ENCODE measurements at regions not wholly inside any gene's neighbourhood (a gene's known extent, or its start where the extent isn't known, plus 50 kb on each side); places are given as distances from the start of the nearest gene placed in this dataset.

GRCh38 chr9:88678431-88678830, 143.5 kb downstream of the NXNL2 start:
- H3K4me1 Mint-ChIP-seq (ENCODE audit: low read depth, unreplicated experiment): no peaks in the 10 kb centered on the region
- Histone ChIP-seq H3K9me3 (no peaks in the 10 kb centered on the region), H3K36me3 (ENCODE audit: control insufficient read depth, insufficient read depth, low read length) (no peaks in the 10 kb centered on the region), H3K27me3 (replicated peaks; ENCODE audit: control insufficient read depth, insufficient read depth, low read length) (no peaks in the 10 kb centered on the region), H3K4me3 (ENCODE audit: low read depth, low read length) (no peak overlapping the region), H3K4me1 (peaks cover 7% of the 10 kb centered on the region; the same call in 1 of the 2 replicates)
- ChIA-PET CTCF (no interaction called here), POLR2A (no interaction called here)
- H3K36me3 Mint-ChIP-seq (ENCODE audit: insufficient read depth, unreplicated experiment): no peaks in the 10 kb centered on the region
- no peaks in the 10 kb centered on the region for H3K27me3 Mint-ChIP-seq (ENCODE audit: insufficient read depth, unreplicated experiment)
- no peak for DNase-seq
- TF ChIP-seq CTCF (IDR thresholded peaks at IDR 0.05; ENCODE audit: insufficient read depth in 1 of 2, low read depth in 1 of 2, low read length in 1 of 2, severe bottlenecking in 1 of 2, unreplicated experiment in 1 of 2): no peak
- intact Hi-C loops (cut with micrococcal nuclease; ENCODE audit: unreplicated experiment): no loop called here
- no peak overlapping the region for H3K4me3 Mint-ChIP-seq (ENCODE audit: unreplicated experiment)
- no peaks in the 10 kb centered on the region for H3K9me3 Mint-ChIP-seq (ENCODE audit: unreplicated experiment)
- BruUV-seq (replicated peaks): no TSS peak
- H3K27ac Mint-ChIP-seq (ENCODE audit: unreplicated experiment): no peak overlapping the region

GRCh38 chr9:88680041-88680440, 145.1 kb downstream of the NXNL2 start:
- no peak overlapping the region for H3K4me3 ChIP-seq (ENCODE audit: low read depth, low read length)
- intact Hi-C loops (cut with micrococcal nuclease; ENCODE audit: unreplicated experiment): no loop called here
- H3K36me3 Mint-ChIP-seq (ENCODE audit: insufficient read depth, unreplicated experiment): no peaks in the 10 kb centered on the region
- POLR2A ChIA-PET: no interaction called here
- H3K4me1 Mint-ChIP-seq (ENCODE audit: low read depth, unreplicated experiment): no peaks in the 10 kb centered on the region
- peaks cover 7% of the 10 kb centered on the region; the same call in 1 of the 2 replicates for H3K4me1 ChIP-seq
- no peak overlapping the region for H3K27ac Mint-ChIP-seq (ENCODE audit: unreplicated experiment)
- no TSS peak for BruUV-seq (replicated peaks)
- CTCF ChIA-PET: no interaction called here
- H3K9me3 Mint-ChIP-seq (ENCODE audit: unreplicated experiment): no peaks in the 10 kb centered on the region
- H3K4me3 Mint-ChIP-seq (ENCODE audit: unreplicated experiment): no peak overlapping the region
- no peaks in the 10 kb centered on the region for H3K27me3 ChIP-seq (replicated peaks; ENCODE audit: control insufficient read depth, insufficient read depth, low read length)
- no peaks in the 10 kb centered on the region for H3K9me3 ChIP-seq
- no peaks in the 10 kb centered on the region for H3K36me3 ChIP-seq (ENCODE audit: control insufficient read depth, insufficient read depth, low read length)
- H3K27me3 Mint-ChIP-seq (ENCODE audit: insufficient read depth, unreplicated experiment): no peaks in the 10 kb centered on the region
- TF ChIP-seq CTCF (IDR thresholded peaks at IDR 0.05; ENCODE audit: insufficient read depth in 1 of 2, low read depth in 1 of 2, low read length in 1 of 2, severe bottlenecking in 1 of 2, unreplicated experiment in 1 of 2): no peak
- DNase-seq: no peak

GRCh38 chr9:88680505-88681160, 145.7 kb downstream of the NXNL2 start:
- no peak for DNase-seq
- H3K27ac Mint-ChIP-seq (ENCODE audit: unreplicated experiment): no peak overlapping the region
- no TSS peak for BruUV-seq (replicated peaks)
- ChIA-PET POLR2A (no interaction called here), CTCF (no interaction called here)
- peaks cover 7% of the 10 kb centered on the region; the same call in 1 of the 2 replicates for H3K4me1 ChIP-seq
- no peaks in the 10 kb centered on the region for H3K4me1 Mint-ChIP-seq (ENCODE audit: low read depth, unreplicated experiment)
- no peaks in the 10 kb centered on the region for H3K9me3 ChIP-seq
- no peak overlapping the region for H3K4me3 Mint-ChIP-seq (ENCODE audit: unreplicated experiment)
- TF ChIP-seq CTCF (IDR thresholded peaks at IDR 0.05; ENCODE audit: insufficient read depth in 1 of 2, low read depth in 1 of 2, low read length in 1 of 2, severe bottlenecking in 1 of 2, unreplicated experiment in 1 of 2): no peak
- H3K4me3 ChIP-seq (ENCODE audit: low read depth, low read length): no peak overlapping the region
- H3K27me3 Mint-ChIP-seq (ENCODE audit: insufficient read depth, unreplicated experiment): no peaks in the 10 kb centered on the region
- no peaks in the 10 kb centered on the region for H3K27me3 ChIP-seq (replicated peaks; ENCODE audit: control insufficient read depth, insufficient read depth, low read length)
- H3K36me3 Mint-ChIP-seq (ENCODE audit: insufficient read depth, unreplicated experiment): no peaks in the 10 kb centered on the region
- intact Hi-C loops (cut with micrococcal nuclease; ENCODE audit: unreplicated experiment): no loop called here
- H3K9me3 Mint-ChIP-seq (ENCODE audit: unreplicated experiment): no peaks in the 10 kb centered on the region
- H3K36me3 ChIP-seq (ENCODE audit: control insufficient read depth, insufficient read depth, low read length): no peaks in the 10 kb centered on the region

Measured in Caco-2 (cell line).